Esophagus (tissue), 2 donors: ENCODE measurements at regions not wholly inside any gene's neighbourhood (a gene's known extent, or its start where the extent isn't known, plus 50 kb on each side); places are given as distances from the start of the nearest gene placed in this dataset.

Source experiments
- H3K27ac ChIP-seq, 2 donors: one replicate each; pipeline ENCODE4 v1.5.1; 2013; ENCODE audit warnings: low read depth in 2 of 2, mild to moderate bottlenecking in 2 of 2, inconsistent platforms in 1 of 2, low read length in 1 of 2, moderate library complexity in 1 of 2
- H3K27me3 ChIP-seq, 2 donors: one replicate each; pipeline ENCODE4 v1.6.1; 2013; ENCODE audit warnings: low read length in 2 of 2, control low read depth in 1 of 2, mild to moderate bottlenecking in 1 of 2; ENCODE audit not compliant: insufficient read depth in 2 of 2, control insufficient read depth in 1 of 2
- H3K36me3 ChIP-seq, 2 donors: one replicate each; pipeline ENCODE4 v1.6.1; 2013; ENCODE audit warnings: low read length in 1 of 2; ENCODE audit not compliant: control insufficient read depth in 2 of 2, insufficient read depth in 2 of 2
- H3K4me1 ChIP-seq, 2 donors: one replicate each; pipeline ENCODE4 v1.6.1; 2013; ENCODE audit warnings: low read length in 1 of 2; ENCODE audit not compliant: control insufficient read depth in 2 of 2, insufficient read depth in 2 of 2
- H3K4me3 ChIP-seq, 2 donors: one replicate each; pipeline ENCODE4 v1.5.1; 2013; ENCODE audit warnings: low read length in 2 of 2, mild to moderate bottlenecking in 2 of 2, low read depth in 1 of 2, moderate library complexity in 1 of 2
- H3K9me3 ChIP-seq, 2 donors: one replicate each; pipeline ENCODE4 v1.6.1; 2013; ENCODE audit warnings: mild to moderate bottlenecking in 2 of 2, low read depth in 1 of 2, low read length in 1 of 2, moderate library complexity in 1 of 2; ENCODE audit not compliant: control insufficient read depth in 2 of 2, insufficient read depth in 1 of 2
- WGBS, 2 donors: extraction: QIAGEN DNeasy Blood & Tissue Kit; methylation state at CpG; one replicate each; pipeline ENCODE4 v1.1.7; 2013; 5-methylcytosine and 5-hydroxymethylcytosine counted together
- donor health status: healthy with polysubstance abuse.
- donor health status: Bipolar disorder and iron deficiency.

GRCh38 chr2:20539133-20539719, 92.4 kb downstream of the RHOB start:
- Histone ChIP-seq H3K27me3 (no peaks in the 10 kb centered on the region), H3K36me3 (no peaks in the 10 kb centered on the region), H3K4me3 (no peak overlapping the region), H3K4me1 (peaks cover 2 to 14% of the 10 kb centered on the region in 2 donors), H3K27ac (no peak overlapping the region), H3K9me3 (no peaks in the 10 kb centered on the region)
- WGBS, 2 donors: 56 to 59% methylated on average over 6 of the region's 6 CpGs

- Histone ChIP-seq H3K9me3 (no peaks in the 10 kb centered on the region), H3K4me3 (no peak overlapping the region), H3K36me3 (no peaks in the 10 kb centered on the region), H3K27me3 (no peaks in the 10 kb centered on the region), H3K4me1 (peaks cover 2 to 11% of the 10 kb centered on the region in 2 donors), H3K27ac (peak overlapping the region in 1 of 2 donors; percentile 11)
- 62 to 75% methylated on average over 26 of the region's 26 CpGs for WGBS, 2 donors
Measured at GRCh38 chr2:20539776-20540586, 93.1 kb downstream of the RHOB start.

- peaks cover 2 to 11% of the 10 kb centered on the region in 2 donors for H3K4me1 ChIP-seq
- H3K27ac ChIP-seq: no peak overlapping the region
- no peak overlapping the region for H3K4me3 ChIP-seq
- no peaks in the 10 kb centered on the region for H3K9me3 ChIP-seq
- no peaks in the 10 kb centered on the region for H3K27me3 ChIP-seq
- H3K36me3 ChIP-seq: no peaks in the 10 kb centered on the region
- WGBS, 2 donors: 61 to 76% methylated on average over 16 of the region's 16 CpGs
Measured at GRCh38 chr2:20540587-20541293, 93.9 kb downstream of the RHOB start.

GRCh38 chr2:20541294-20541640, 94.4 kb downstream of the RHOB start:
- no peaks in the 10 kb centered on the region for H3K27me3 ChIP-seq
- no peaks in the 10 kb centered on the region for H3K9me3 ChIP-seq
- no peaks in the 10 kb centered on the region for H3K36me3 ChIP-seq
- WGBS, 2 donors: 72 to 87% methylated on average over 7 of the region's 7 CpGs
- no peak overlapping the region for H3K27ac ChIP-seq
- peaks cover 2 to 11% of the 10 kb centered on the region in 2 donors for H3K4me1 ChIP-seq
- H3K4me3 ChIP-seq: no peak overlapping the region

GRCh38 chr2:20541651-20542050, 94.8 kb downstream of the RHOB start:
- Histone ChIP-seq H3K27me3 (no peaks in the 10 kb centered on the region), H3K4me3 (no peak overlapping the region), H3K36me3 (no peaks in the 10 kb centered on the region), H3K4me1 (peaks cover 2 to 11% of the 10 kb centered on the region in 2 donors), H3K9me3 (no peaks in the 10 kb centered on the region), H3K27ac (no peak overlapping the region)
- WGBS, 2 donors: 64 to 75% methylated on average over 5 of the region's 5 CpGs

GRCh38 chr2:20542269-20542668, 95.4 kb downstream of the RHOB start:
- Histone ChIP-seq H3K4me1 (peaks cover 2 to 11% of the 10 kb centered on the region in 2 donors), H3K9me3 (no peaks in the 10 kb centered on the region), H3K36me3 (no peaks in the 10 kb centered on the region), H3K4me3 (no peak overlapping the region), H3K27me3 (no peaks in the 10 kb centered on the region), H3K27ac (no peak overlapping the region)
- WGBS, 2 donors: 88 to 92% methylated on average over 13 of the region's 13 CpGs

GRCh38 chr2:20542746-20543468, 96.0 kb downstream of the RHOB start:
- H3K4me3 ChIP-seq: no peak overlapping the region
- no peaks in the 10 kb centered on the region for H3K9me3 ChIP-seq
- H3K27me3 ChIP-seq: no peaks in the 10 kb centered on the region
- H3K36me3 ChIP-seq: no peaks in the 10 kb centered on the region
- 49 to 61% methylated on average over 13 of the region's 13 CpGs for WGBS, 2 donors
- peak overlapping the region in 1 of 2 donors; percentile 37 for H3K27ac ChIP-seq
- peaks cover 2 to 11% of the 10 kb centered on the region in 2 donors for H3K4me1 ChIP-seq

- Histone ChIP-seq H3K4me3 (no peak overlapping the region), H3K36me3 (no peaks in the 10 kb centered on the region), H3K27me3 (no peaks in the 10 kb centered on the region), H3K4me1 (peaks cover 2 to 11% of the 10 kb centered on the region in 2 donors), H3K27ac (peak overlapping the region in 1 of 2 donors; percentile 37), H3K9me3 (no peaks in the 10 kb centered on the region)
- 58 to 64% methylated on average over 9 of the region's 9 CpGs for WGBS, 2 donors
Measured at GRCh38 chr2:20543469-20544152, 96.7 kb downstream of the RHOB start.
